Heart right ventricle (tissue), 16 donors: ENCODE measurements at regions not wholly inside any gene's neighbourhood (a gene's known extent, or its start where the extent isn't known, plus 50 kb on each side); places are given as distances from the start of the nearest gene placed in this dataset.
"Not testable (repeated sequence)": the region's sequence is repeated elsewhere in the genome, so short reads cannot be mapped to it uniquely, and the experiment has no call there.

Experiments
- ATAC-seq, 8 donors: fragments of 200-7000 bp; cut with Tn5 transposase; one replicate each; pipeline ENCODE4 v1.9.1; 2020; ENCODE audit warnings: mild to moderate bottlenecking in 8 of 8, moderate library complexity in 8 of 8, moderate number of reproducible peaks in 1 of 8
- DNase-seq, 2 donors: peaks; one replicate each; pipeline ENCODE4 v3.0.0-alpha.2; 2020
- H3K27ac ChIP-seq, 10 donors: fragments of 200-600 bp; sonication (generic) in 2 of 10; one replicate each; pipeline versions ENCODE4 v1.5.0 to v1.8.0; 2020 to 2022; ENCODE audit warnings: mild to moderate bottlenecking in 3 of 10
- H3K27me3 ChIP-seq, 7 donors: fragments of 200-600 bp; one replicate each; pipeline ENCODE4 v1.8.0; 2021 to 2022; ENCODE audit warnings: mild to moderate bottlenecking in 2 of 7
- H3K36me3 ChIP-seq, 9 donors: fragments of 200-600 bp; sonication (generic) in 1 of 9; one replicate each; pipeline versions ENCODE4 v1.5.0 to v1.8.0; 2020 to 2022; ENCODE audit warnings: mild to moderate bottlenecking in 2 of 9
- H3K4me1 ChIP-seq, 9 donors: fragments of 200-600 bp; sonication (generic) in 1 of 9; one replicate each; pipeline versions ENCODE4 v1.5.0 to v1.8.0; 2020 to 2022; ENCODE audit warnings: mild to moderate bottlenecking in 4 of 9
- H3K4me3 ChIP-seq, 10 donors: fragments of 200-600 bp; sonication (generic) in 2 of 10; one replicate each; pipeline versions ENCODE4 v1.5.0 to v1.8.0; 2020 to 2022; ENCODE audit warnings: mild to moderate bottlenecking in 7 of 10, moderate library complexity in 2 of 10
- H3K9me3 ChIP-seq, 11 donors: fragments of 200-600 bp in 10 of 11; sonication (generic) in 2 of 11; one replicate each; pipeline versions ENCODE4 v1.5.0 to v1.8.0; 2013 to 2022; ENCODE audit warnings: mild to moderate bottlenecking in 2 of 11, control low read depth in 1 of 11, moderate library complexity in 1 of 11
- WGBS, 2 donors: extraction: QIAGEN DNeasy Blood & Tissue Kit; methylation state at CpG; one replicate each; pipeline ENCODE4 v1.1.7; 2013; ENCODE audit warnings: inconsistent platforms in 1 of 2; 5-methylcytosine and 5-hydroxymethylcytosine counted together
- intact Hi-C, 10 donors: fragments of 100-400 bp; cut with DNase I; formaldehyde crosslinking; loops; one replicate each; pipeline versions ENCODE4 v1.11.1 to v1.14.2; 2022
- TF ChIP-seq, protein P1 (sequence below), 9 donors: fragments of 200-600 bp; sonication (generic) in 2 of 9; IDR thresholded peaks; one replicate each; pipeline versions ENCODE4 v1.5.0 to v1.8.0; 2021 to 2022; ENCODE audit warnings: antibody characterized with exemption in 9 of 9, mild to moderate bottlenecking in 5 of 9, moderate library complexity in 1 of 9
- donor health status: Arrhythmogenic right ventricular cardiomyopathy.
- donor health status: ischemic (EF 13 %, LVEDD 7.1; RV severe dilation, severe dysfunction).
- donor health status: healthy with polysubstance abuse.
- donor health status: DM: no; HTN: yes; CAD: no.
- donor health status: DM: no; HTN: no; CAD: no.
- donor health status: ischemic (EF 25% LVEDD 6.9; RV normal size, moderate dysfunction).
- donor health status: ischemic (EF 25% LVEDD 5.7; RV mildly dilated, moderate dysfunction).
- donor health status: healthy.
- donor health status: DM: yes; HTN: yes; CAD: no.
- donor health status: Ischemic cardiomyopathy.
- donor health status: ischemic (EF 35%, LVEDD 5.7; RV mildly dilated, moderate dysfunction).
- donor health status: nonischemic (EF 11% LVEDD 7.7; RV severe dilation, severe dysfunction).
- donor health status: DM: yes; HTN: yes; CAD: no.
- donor health status: PGD.
- donor health status: ischemic (EF 29% LVEDD 5.4; RV normal size, mild dysfunction).
- donor health status: nonischemic (EF 23%, LVEDD 6.1; RV moderate dilation, normal function).

DNA sequence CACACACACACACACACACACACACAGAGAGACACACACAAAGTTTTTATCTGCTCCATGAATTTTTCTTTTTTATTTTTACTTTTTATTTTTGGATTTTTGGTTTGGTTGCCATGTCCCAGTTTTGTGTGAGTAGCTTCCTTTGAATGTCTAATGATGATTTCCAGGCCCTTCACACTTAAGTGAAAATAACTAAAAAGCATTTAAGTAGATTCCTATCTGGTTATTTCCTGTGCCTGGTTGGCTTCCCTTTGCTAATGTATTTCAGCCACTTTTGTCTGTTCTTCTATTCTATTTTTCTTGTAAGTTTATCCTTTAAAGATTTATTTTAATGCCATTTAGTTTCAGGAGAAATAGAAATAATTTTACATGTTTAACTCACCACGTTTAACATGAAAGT is 755.4 kb downstream of the SLC6A15 start:
- H3K27me3 ChIP-seq: no peaks in the 10 kb centered on the region
- H3K27ac ChIP-seq: no peak overlapping the region
- WGBS, 2 donors: 63 to 73% methylated on average over 1 of the region's 1 CpG
- ATAC-seq (no peak), DNase-seq (no peak)
- no peak overlapping the region for H3K4me3 ChIP-seq
- H3K4me1 ChIP-seq: no peaks in the 10 kb centered on the region
- intact Hi-C loops: no loop called here
- TF ChIP-seq, protein P1, sequence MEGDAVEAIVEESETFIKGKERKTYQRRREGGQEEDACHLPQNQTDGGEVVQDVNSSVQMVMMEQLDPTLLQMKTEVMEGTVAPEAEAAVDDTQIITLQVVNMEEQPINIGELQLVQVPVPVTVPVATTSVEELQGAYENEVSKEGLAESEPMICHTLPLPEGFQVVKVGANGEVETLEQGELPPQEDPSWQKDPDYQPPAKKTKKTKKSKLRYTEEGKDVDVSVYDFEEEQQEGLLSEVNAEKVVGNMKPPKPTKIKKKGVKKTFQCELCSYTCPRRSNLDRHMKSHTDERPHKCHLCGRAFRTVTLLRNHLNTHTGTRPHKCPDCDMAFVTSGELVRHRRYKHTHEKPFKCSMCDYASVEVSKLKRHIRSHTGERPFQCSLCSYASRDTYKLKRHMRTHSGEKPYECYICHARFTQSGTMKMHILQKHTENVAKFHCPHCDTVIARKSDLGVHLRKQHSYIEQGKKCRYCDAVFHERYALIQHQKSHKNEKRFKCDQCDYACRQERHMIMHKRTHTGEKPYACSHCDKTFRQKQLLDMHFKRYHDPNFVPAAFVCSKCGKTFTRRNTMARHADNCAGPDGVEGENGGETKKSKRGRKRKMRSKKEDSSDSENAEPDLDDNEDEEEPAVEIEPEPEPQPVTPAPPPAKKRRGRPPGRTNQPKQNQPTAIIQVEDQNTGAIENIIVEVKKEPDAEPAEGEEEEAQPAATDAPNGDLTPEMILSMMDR (IDR thresholded peaks at IDR 0.05): no peak
- no peaks in the 10 kb centered on the region for H3K36me3 ChIP-seq
- H3K9me3 ChIP-seq: peaks cover 0 to 10% (median 0%) of the 10 kb centered on the region in 11 donors

DNA sequence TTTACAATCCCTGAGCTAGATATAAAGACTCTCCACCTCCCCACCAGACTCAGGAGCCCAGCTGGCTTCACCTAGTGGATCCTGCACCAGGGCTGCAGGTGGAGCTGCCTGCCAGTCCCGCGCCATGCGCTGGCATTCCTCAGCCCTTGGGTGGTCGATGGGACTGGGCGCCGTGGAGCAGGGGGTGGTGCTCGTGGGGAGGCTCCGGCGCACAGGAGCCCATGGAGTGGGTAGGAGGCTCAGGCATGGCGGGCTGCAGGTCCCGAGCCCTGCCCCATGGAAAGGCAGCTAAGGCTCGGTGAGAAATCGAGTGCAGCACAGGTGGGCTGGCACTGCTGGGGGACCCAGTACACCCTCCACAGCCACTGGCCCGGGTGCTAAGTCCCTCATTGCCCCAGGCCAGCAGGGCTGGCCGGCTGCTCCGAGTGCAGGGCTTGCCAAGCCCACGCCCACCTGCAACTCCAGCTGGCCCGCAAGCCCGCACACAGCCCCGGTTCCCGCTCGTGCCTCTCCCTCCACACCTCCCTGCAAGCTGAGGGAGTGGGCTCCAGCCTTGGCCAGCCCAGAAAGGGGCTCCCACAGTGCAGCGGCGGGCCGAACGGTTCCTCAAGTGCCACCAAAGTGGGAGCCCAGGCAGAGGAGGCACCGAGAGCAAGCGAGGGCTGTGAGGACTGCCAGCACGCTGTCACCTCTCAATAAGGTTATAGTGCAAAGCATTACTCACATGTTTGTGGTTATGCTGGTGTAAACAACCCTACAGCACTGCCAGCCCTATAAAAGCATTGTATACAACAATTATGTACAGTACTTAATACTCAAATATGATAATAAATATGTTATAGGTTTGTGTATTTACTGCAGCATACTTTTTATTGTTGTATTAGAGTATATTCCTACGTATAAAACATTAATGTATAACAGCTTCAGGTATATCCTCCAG is 757.3 kb downstream of the SLC6A15 start:
- H3K27me3 ChIP-seq, H3K4me1 ChIP-seq, H3K4me3 ChIP-seq, H3K27ac ChIP-seq, H3K36me3 ChIP-seq, ATAC-seq, DNase-seq, intact Hi-C loops: not testable (repeated sequence)
- peaks cover 0 to 16% (median 0%) of the 10 kb centered on the region in 11 donors for H3K9me3 ChIP-seq
- WGBS, 2 donors: 94 to 96% methylated on average over 30 of the region's 30 CpGs

DNA sequence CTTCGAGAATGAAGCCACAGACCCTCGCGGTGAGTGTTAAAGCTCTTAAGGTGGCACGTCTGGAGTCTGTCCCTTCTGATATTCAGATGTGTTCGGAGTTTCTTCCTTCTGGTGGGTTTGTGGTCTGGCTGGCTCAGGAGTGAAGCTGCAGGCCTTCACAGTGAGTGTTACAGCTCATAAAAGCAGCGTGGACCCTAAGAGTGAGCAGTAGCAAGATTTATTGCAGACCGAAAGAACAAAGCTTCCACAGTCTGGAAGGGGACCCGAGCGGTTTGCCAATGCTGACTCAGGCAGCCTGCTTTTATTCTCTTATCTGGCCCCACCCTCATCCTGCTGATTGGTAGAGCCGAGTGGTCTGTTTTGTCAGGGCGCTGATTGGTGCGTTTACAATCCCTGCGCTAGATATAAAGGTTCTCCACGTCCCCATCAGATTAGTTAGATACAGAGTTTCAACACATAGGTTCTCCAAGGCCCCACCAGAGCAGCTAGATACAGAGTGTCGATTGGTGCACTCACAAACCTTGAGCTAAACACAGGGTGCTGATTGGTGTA is 758.1 kb downstream of the SLC6A15 start:
- ATAC-seq, H3K36me3 ChIP-seq, H3K4me3 ChIP-seq, intact Hi-C loops, DNase-seq, H3K4me1 ChIP-seq, H3K27me3 ChIP-seq, H3K27ac ChIP-seq: not testable (repeated sequence)
- H3K9me3 ChIP-seq: peaks cover 0 to 16% (median 0%) of the 10 kb centered on the region in 11 donors
- WGBS, 2 donors: 86 to 89% methylated on average over 15 of the region's 15 CpGs

DNA sequence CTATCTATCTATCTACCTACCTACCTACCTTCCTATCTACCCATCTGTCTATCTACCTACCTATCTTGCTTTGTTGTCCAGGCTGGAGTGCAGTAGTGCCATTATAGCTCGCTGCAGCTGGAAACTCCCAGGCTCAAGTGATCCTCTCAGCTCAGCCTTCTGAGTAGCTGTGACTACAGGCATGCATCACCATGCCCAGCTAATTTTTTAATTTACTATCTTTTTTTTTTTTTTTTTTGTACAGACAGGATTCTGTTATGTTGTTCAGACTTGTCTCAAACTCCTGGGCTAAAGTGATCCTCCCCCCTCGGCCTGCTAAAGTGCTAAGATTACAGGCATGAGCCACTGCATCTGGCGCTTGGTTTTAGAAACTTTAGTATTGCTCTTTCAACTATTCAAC is 762.4 kb downstream of the SLC6A15 start:
- no peaks in the 10 kb centered on the region for H3K27me3 ChIP-seq
- ATAC-seq: no peak
- H3K36me3 ChIP-seq: no peaks in the 10 kb centered on the region
- H3K27ac ChIP-seq: no peak overlapping the region
- TF ChIP-seq, protein P1 (IDR thresholded peaks at IDR 0.05): no peak
- 65 to 75% methylated on average over 3 of the region's 3 CpGs for WGBS, 2 donors
- intact Hi-C loops: no loop called here
- no peaks in the 10 kb centered on the region for H3K4me1 ChIP-seq
- no peak overlapping the region for H3K4me3 ChIP-seq
- DNase-seq: no peak
- peaks cover 0 to 30% (median 0%) of the 10 kb centered on the region in 11 donors for H3K9me3 ChIP-seq

DNA sequence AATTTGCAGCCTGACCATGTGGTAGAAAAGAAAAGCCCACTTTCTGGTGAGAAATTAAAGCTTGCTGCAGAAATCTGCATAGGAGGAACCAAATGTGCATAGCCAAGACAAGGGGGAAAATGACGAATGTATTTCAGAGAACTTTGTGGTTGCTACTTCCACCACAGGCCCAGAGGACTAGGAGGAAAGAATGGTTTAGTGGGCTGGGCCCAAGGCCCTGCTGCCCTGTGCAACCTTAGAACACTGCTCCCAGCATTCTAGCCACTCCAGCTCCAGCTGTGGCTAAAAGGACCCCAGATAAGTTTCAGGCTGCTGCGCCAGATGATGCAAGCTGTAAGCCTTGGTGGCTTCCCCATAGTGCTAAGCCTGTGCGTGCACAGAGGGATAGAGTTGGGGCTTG is 764.3 kb downstream of the SLC6A15 start:
- no peaks in the 10 kb centered on the region for H3K27me3 ChIP-seq
- no peaks in the 10 kb centered on the region for H3K36me3 ChIP-seq
- H3K4me3 ChIP-seq: no peak overlapping the region
- DNase-seq (no peak), ATAC-seq (no peak)
- H3K4me1 ChIP-seq: no peaks in the 10 kb centered on the region
- H3K9me3 ChIP-seq: peaks cover 0 to 21% (median 0%) of the 10 kb centered on the region in 11 donors
- no peak overlapping the region for H3K27ac ChIP-seq
- intact Hi-C loops: no loop called here
- TF ChIP-seq, protein P1 (IDR thresholded peaks at IDR 0.05): no peak
- WGBS, 2 donors: 83 to 90% methylated on average over 3 of the region's 3 CpGs
